H1 (cell line): ENCODE measurements at regions not wholly inside any gene's neighbourhood (a gene's known extent, or its start where the extent isn't known, plus 50 kb on each side); places are given as distances from the start of the nearest gene placed in this dataset.

Experiments used
- CTCF ChIA-PET: fragments of 300-600 bp; sonication (Branson Sonifier 250); formaldehyde crosslinking; loops from one replicate; lab custom pipeline; 2021; ENCODE audit not compliant: partially characterized antibody; lab: Charles Lee
- POLR2A ChIA-PET: fragments of 300-600 bp; sonication (Branson Sonifier 250); formaldehyde crosslinking; loops from one replicate; lab custom pipeline; 2021; ENCODE audit warnings: inconsistent platforms; ENCODE audit not compliant: partially characterized antibody; lab: Charles Lee
- DNase-seq, 2 experiments: peaks; one replicate each; pipeline versions ENCODE4 v3.0.0 to v3.0.0-alpha.2; 2010 to 2022; ENCODE audit warnings: low spot score in 2 of 2, low read depth in 1 of 2, mixed read lengths in 1 of 2
- FAIRE-seq: peaks from 2 replicates; lab custom pipeline; 2011; peaks lifted over from hg19 to GRCh38; lab: Jason Lieb, UNC
- H2AFZ ChIP-seq: 2 replicates; pipeline ENCODE4 v1.8.1; 2012; ENCODE audit warnings: low read length, inconsistent platforms
- H2AK5ac ChIP-seq: 2 replicates; pipeline ENCODE4 v1.6.1; 2013; ENCODE audit warnings: low read depth, low read length
- H2BK120ac ChIP-seq: replicated peaks from 2 replicates; pipeline ENCODE3; 2013; ENCODE audit warnings: low read depth, low read length, inconsistent platforms
- H2BK12ac ChIP-seq: 2 replicates; pipeline ENCODE4 v1.6.1; 2013; ENCODE audit warnings: low read depth, low read length
- H2BK15ac ChIP-seq: 2 replicates; pipeline ENCODE4 v1.6.1; 2013; ENCODE audit warnings: low read length
- H2BK20ac ChIP-seq: 2 replicates; pipeline ENCODE4 v1.6.1; 2013; ENCODE audit warnings: low read length
- H2BK5ac ChIP-seq: 2 replicates; pipeline ENCODE4 v1.6.1; 2013; ENCODE audit warnings: low read depth, low read length
- H3K14ac ChIP-seq: 2 replicates; pipeline ENCODE4 v1.6.1; 2013; ENCODE audit warnings: inconsistent platforms; ENCODE audit not compliant: insufficient read length
- H3K18ac ChIP-seq: 2 replicates; pipeline ENCODE4 v1.6.1; 2013; ENCODE audit warnings: low read length; ENCODE audit errors: extremely low read depth
- H3K23ac ChIP-seq: 2 replicates; pipeline ENCODE4 v1.6.1; 2013; ENCODE audit warnings: inconsistent platforms; ENCODE audit not compliant: insufficient read length
- H3K23me2 ChIP-seq: 2 replicates; pipeline ENCODE4 v1.6.1; 2013; ENCODE audit warnings: low read depth, low read length
- H3K27ac ChIP-seq: 2 replicates; pipeline ENCODE4 v1.6.1; 2011; ENCODE audit warnings: low read depth, low read length, inconsistent platforms
- H3K27me3 ChIP-seq, 4 experiments: replicated peaks in 1 of 4; 1 replicate in 1 of 4; 2 replicates in 3 of 4; pipeline versions ENCODE4 v1.6.1 to v1.8.1; 2011 to 2013; ENCODE audit warnings: low read length in 3 of 4, mild to moderate bottlenecking in 3 of 4, inconsistent platforms in 2 of 4, mixed read lengths in 2 of 4, moderate library complexity in 1 of 4; ENCODE audit not compliant: control insufficient read depth in 3 of 4, insufficient read depth in 3 of 4; ENCODE audit errors: extremely low read depth in 1 of 4
- H3K36me3 ChIP-seq, 4 experiments: 2 replicates each; pipeline versions ENCODE4 v1.6.1 to v1.8.1; 2011 to 2013; ENCODE audit warnings: mild to moderate bottlenecking in 4 of 4, low read length in 3 of 4, moderate library complexity in 2 of 4, control low read depth in 1 of 4, inconsistent platforms in 1 of 4; ENCODE audit not compliant: insufficient read depth in 4 of 4, control insufficient read depth in 2 of 4
- H3K4ac ChIP-seq: replicated peaks from 2 replicates; pipeline ENCODE3; 2013; ENCODE audit warnings: low read length, low read depth, mixed read lengths, inconsistent platforms; ENCODE audit not compliant: insufficient read length
- H3K4me1 ChIP-seq, 4 experiments: replicated peaks in 1 of 4; 1 replicate in 1 of 4; 2 replicates in 3 of 4; pipeline versions ENCODE4 v1.6.1 to v1.8.1; 2011 to 2013; ENCODE audit warnings: low read length in 3 of 4, inconsistent platforms in 2 of 4, mixed read lengths in 1 of 4; ENCODE audit not compliant: insufficient read depth in 4 of 4, control insufficient read depth in 3 of 4
- H3K4me2 ChIP-seq, 2 experiments: 2 replicates each; pipeline versions ENCODE4 v1.6.1 to v1.8.1; 2011 to 2013; ENCODE audit warnings: low read depth in 2 of 2, low read length in 2 of 2, control low read depth in 1 of 2, inconsistent platforms in 1 of 2, mild to moderate bottlenecking in 1 of 2; ENCODE audit not compliant: insufficient read depth in 1 of 2
- H3K4me3 ChIP-seq, 4 experiments: fragments of 200-600, 300-600 bp in 1 of 4; sonication (generic), shearing (Covaris generic), sonication (Bioruptor Twin) in 1 of 4; 2 replicates each; pipeline versions ENCODE4 v1.5.1 to v1.8.1; 2011 to 2016; ENCODE audit warnings: low read length in 4 of 4, low read depth in 3 of 4, control low read depth in 2 of 4, inconsistent platforms in 2 of 4, mild to moderate bottlenecking in 2 of 4, mixed read lengths in 1 of 4, moderate library complexity in 1 of 4; ENCODE audit not compliant: insufficient read depth in 2 of 4; ENCODE audit errors: extremely low read depth in 1 of 4
- H3K56ac ChIP-seq: replicated peaks from 2 replicates; pipeline ENCODE3; 2013; ENCODE audit warnings: low read depth, mild to moderate bottlenecking, mixed read lengths, low read length, inconsistent platforms; ENCODE audit not compliant: insufficient read length
- H3K79me1 ChIP-seq: 2 replicates; pipeline ENCODE4 v1.6.1; 2013; ENCODE audit warnings: low read depth, low read length, control low read depth
- H3K79me2 ChIP-seq, 2 experiments: 2 replicates each; pipeline versions ENCODE4 v1.6.1 to v1.8.1; 2012 to 2013; ENCODE audit warnings: low read length in 2 of 2, mild to moderate bottlenecking in 2 of 2, inconsistent platforms in 1 of 2; ENCODE audit not compliant: insufficient read depth in 2 of 2, control insufficient read depth in 1 of 2
- H3K9ac ChIP-seq, 4 experiments: replicated peaks in 1 of 4; 1 replicate in 1 of 4; 2 replicates in 3 of 4; pipeline versions ENCODE4 v1.6.1 to v1.8.1; 2011 to 2013; ENCODE audit warnings: low read depth in 3 of 4, low read length in 3 of 4, control low read depth in 2 of 4, mild to moderate bottlenecking in 2 of 4, moderate library complexity in 2 of 4, inconsistent platforms in 1 of 4; ENCODE audit errors: extremely low read depth in 1 of 4
- H3K9me3 ChIP-seq, 2 experiments: 2 replicates each; pipeline versions ENCODE4 v1.6.1 to v1.8.1; 2012 to 2013; ENCODE audit warnings: mild to moderate bottlenecking in 2 of 2, moderate library complexity in 2 of 2, control low read depth in 1 of 2, inconsistent platforms in 1 of 2, low read depth in 1 of 2, low read length in 1 of 2, mixed read lengths in 1 of 2; ENCODE audit not compliant: insufficient read depth in 2 of 2
- H4K20me1 ChIP-seq, 2 experiments: replicated peaks in 1 of 2; 2 replicates each; pipeline versions ENCODE3 to v1.8.1; 2011 to 2013; ENCODE audit warnings: inconsistent platforms in 2 of 2, low read length in 2 of 2, mild to moderate bottlenecking in 1 of 2; ENCODE audit not compliant: insufficient read depth in 2 of 2, control insufficient read depth in 1 of 2
- H4K5ac ChIP-seq: 2 replicates; pipeline ENCODE4 v1.6.1; 2013; ENCODE audit warnings: low read length, low read depth, mixed read lengths, inconsistent platforms; ENCODE audit not compliant: insufficient read length
- H4K8ac ChIP-seq: 2 replicates; pipeline ENCODE4 v1.8.0; 2013; ENCODE audit warnings: mild to moderate bottlenecking, moderate library complexity, low read length, inconsistent platforms; ENCODE audit not compliant: insufficient read depth; ENCODE audit errors: extremely low read depth
- H4K91ac ChIP-seq: replicated peaks from 2 replicates; pipeline ENCODE3; 2013; ENCODE audit warnings: low read length, mixed read lengths, inconsistent platforms; ENCODE audit not compliant: insufficient read length
- CHD2 ChIP-seq: IDR thresholded peaks from 2 replicates; pipeline ENCODE4 v1.6.1; 2012; ENCODE audit warnings: low read length, improper control_type of control experiment
- RAD21 ChIP-seq, 2 experiments: IDR thresholded peaks in 1 of 2; conservative IDR thresholded peaks in 1 of 2; 2 replicates each; pipeline ENCODE4 v1.6.1; 2011; ENCODE audit warnings: low read depth in 2 of 2, low read length in 2 of 2, improper control_type of control experiment in 1 of 2, inconsistent platforms in 1 of 2, mild to moderate bottlenecking in 1 of 2, moderate library complexity in 1 of 2
- YY1 ChIP-seq: IDR thresholded peaks from 2 replicates; pipeline ENCODE4 v1.6.1; 2011; ENCODE audit warnings: low read depth, mild to moderate bottlenecking, low read length
- WGBS, 2 experiments: shearing (Covaris generic) in 1 of 2; methylation state at CpG; one replicate each; pipeline versions ENCODE4 v1.1.6 to v1.1.7; 2013 to 2015; ENCODE audit warnings: low lambda C conversion rate in 2 of 2, mixed read lengths in 2 of 2, inconsistent platforms in 1 of 2, low coverage in 1 of 2, missing lambda C conversion rate in 1 of 2; ENCODE audit not compliant: insufficient replicate concordance in 2 of 2, insufficient coverage in 1 of 2, insufficient read length in 1 of 2; ENCODE audit errors: extremely low coverage in 1 of 2, missing lambda C conversion rate in 1 of 2; 5-methylcytosine and 5-hydroxymethylcytosine counted together

- Histone ChIP-seq H3K27me3 (no peaks in the 10 kb centered on the region), H3K79me1 (no peaks in the 10 kb centered on the region), H3K18ac (no peak overlapping the region), H3K4me2 (no peak overlapping the region), H3K9ac (no peak overlapping the region), H2BK15ac (no peak overlapping the region), H3K79me2 (no peaks in the 10 kb centered on the region), H3K4me3 (no peak overlapping the region), H2BK120ac (no peak overlapping the region), H3K23me2 (no peaks in the 10 kb centered on the region), H4K20me1 (no peaks in the 10 kb centered on the region), H3K14ac (no peak overlapping the region), H2BK20ac (no peak overlapping the region), H3K56ac (no peak overlapping the region), H3K23ac (no peak overlapping the region), H2AK5ac (no peak overlapping the region), H3K9me3 (peaks cover 0 to 2% of the 10 kb centered on the region in 2 experiments; a peak in 1 of 4 replicates), H2BK12ac (no peak overlapping the region), H3K36me3 (no peaks in the 10 kb centered on the region; a peak in 1 of 8 replicates), H3K4ac (no peak overlapping the region), H4K5ac (no peak overlapping the region), H2BK5ac (no peak overlapping the region), H4K8ac (no peak overlapping the region), H3K27ac (no peak overlapping the region), H3K4me1 (peaks cover 0 to 3% (median 0%) of the 10 kb centered on the region in 4 experiments; a peak in 1 of 7 replicates), H4K91ac (no peak overlapping the region), H2AFZ (no peak overlapping the region)
- 93% methylated on average over 2 of the region's 2 CpGs; no CpG with 5 or more reads in 1 of the 2 experiments for WGBS, 2 experiments
- FAIRE-seq (no peak), DNase-seq (no peak)
- POLR2A ChIA-PET: no interaction called here
- CTCF ChIA-PET: interaction anchor here (1.6 kb wide), 1 partner anchor 10 kb away, joined by 4 read pairs; no protein-coding TSS in a partner anchor
- TF ChIP-seq YY1 (no peak), CHD2 (no peak), RAD21 (IDR thresholded peaks at IDR 0.05 in 1 of 2, conservative IDR thresholded peaks at IDR 0.05 in 1 of 2; ENCODE audit: low read depth in 2 of 2, low read length in 2 of 2) (no peak)
Observed at GRCh38 chr6:147042679-147043078, 161.5 kb upstream of the STXBP5 start.
